Upper lobe of left lung (tissue), 4 donors: ENCODE measurements at regions not wholly inside any gene's neighbourhood (a gene's known extent, or its start where the extent isn't known, plus 50 kb on each side); places are given as distances from the start of the nearest gene placed in this dataset.

Source experiments
- CTCF ChIP-seq, 6 experiments: fragments of 450-650 bp in 4 of 6; fragments of 200-600 bp in 2 of 6; sonication (generic) in 2 of 6; IDR thresholded peaks; one replicate each; pipeline ENCODE4 v1.5.1; 2016 to 2019; ENCODE audit warnings: antibody characterized with exemption in 6 of 6
- EP300 ChIP-seq, 4 donors: sonication (generic); formaldehyde crosslinking; IDR thresholded peaks; one replicate each; pipeline ENCODE4 v1.5.1; 2017; ENCODE audit warnings: antibody characterized with exemption in 4 of 4, control low read depth in 2 of 4

- TF ChIP-seq CTCF (IDR thresholded peaks at IDR 0.05) (no peak), EP300 (IDR thresholded peaks at IDR 0.05) (no peak)
Observed at GRCh38 chr7:41792120-41792519, 89.2 kb upstream of the INHBA start.
